Dedifferentiated amniotic fluid mesenchymal stem cell (primary cell): ENCODE measurements at regions not wholly inside any gene's neighbourhood (a gene's known extent, or its start where the extent isn't known, plus 50 kb on each side); places are given as distances from the start of the nearest gene placed in this dataset.

ENCODE experiments used
- DNase-seq: peaks from one replicate; pipeline ENCODE4 v3.0.0-alpha.2; 2016; ENCODE audit errors: extremely low spot score

- DNase-seq = no peak
These were observed 343.0 kb downstream of the FOXG1 start for GRCh38 chr14:29109589-29109988.

GRCh38 chr14:29111554-29111953, 345.0 kb downstream of the FOXG1 start:
- DNase-seq = no peak

GRCh38 chr14:29123017-29123416, 356.4 kb downstream of the FOXG1 start:
- no peak for DNase-seq

GRCh38 chr14:29126361-29126760, 359.8 kb downstream of the FOXG1 start:
- no peak for DNase-seq

GRCh38 chr14:29126865-29127264, 360.3 kb downstream of the FOXG1 start:
- DNase-seq = no peak

- DNase-seq = no peak
These were observed 373.4 kb downstream of the FOXG1 start for GRCh38 chr14:29140016-29140415.

- DNase-seq = peak; percentile 97
These were observed 378.0 kb downstream of the FOXG1 start for GRCh38 chr14:29144621-29145020.

DNA sequence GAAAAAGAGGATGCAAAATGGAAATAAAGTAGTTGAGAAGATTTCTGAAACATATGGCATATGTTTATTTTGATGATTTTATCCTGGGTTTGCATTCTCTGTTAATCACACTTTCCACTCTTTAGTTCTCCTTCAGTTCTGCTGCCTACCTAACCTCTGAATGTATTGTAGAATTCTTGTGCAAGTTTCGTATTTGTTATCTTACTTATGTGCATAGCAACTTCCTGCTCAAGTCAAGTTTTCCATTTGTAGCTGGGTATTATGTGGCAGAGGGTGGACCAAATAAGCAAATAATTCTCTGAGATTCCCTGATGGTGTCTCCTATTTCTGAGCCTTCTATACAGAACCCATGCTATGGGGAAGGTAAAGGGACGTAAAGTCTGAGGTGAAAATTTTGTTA, 381.6 kb downstream of the FOXG1 start:
- DNase-seq = no peak

DNA sequence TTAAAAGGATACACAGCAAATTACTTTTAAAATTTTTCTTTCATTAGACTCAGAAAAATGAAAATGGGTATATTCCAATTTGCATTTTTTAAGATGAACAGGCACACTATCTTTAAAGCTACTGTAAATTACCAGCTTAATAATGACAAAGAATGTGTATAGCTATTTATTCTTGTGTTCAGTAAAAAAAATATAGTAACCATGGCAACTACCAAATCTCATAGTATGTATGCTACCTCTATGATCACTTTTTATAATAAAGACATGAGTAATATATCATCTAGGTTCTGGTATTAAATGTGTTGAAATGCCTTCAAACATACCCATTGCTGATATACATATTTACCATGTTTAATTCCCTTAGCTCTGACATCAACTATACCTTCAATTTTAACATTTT, 383.2 kb downstream of the FOXG1 start:
- no peak for DNase-seq

DNA sequence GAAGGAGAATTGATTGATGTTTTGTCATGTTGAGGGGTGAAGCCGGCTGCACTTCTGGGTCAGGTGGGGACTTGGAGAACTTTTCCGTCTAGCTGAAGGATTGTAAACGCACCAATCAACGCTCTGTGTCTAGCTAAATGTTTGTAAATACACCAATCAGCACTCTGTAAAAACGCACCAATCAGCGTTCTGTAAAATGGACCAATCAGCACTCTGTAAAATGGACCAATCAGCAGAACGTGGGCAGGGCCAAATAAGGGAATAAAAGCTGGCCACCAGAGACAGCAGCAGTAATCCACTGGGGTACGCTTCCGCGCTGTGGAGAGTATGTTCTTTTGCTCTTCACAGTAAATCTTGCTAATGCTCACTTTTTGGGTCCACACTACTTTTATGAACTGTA, 384.1 kb downstream of the FOXG1 start:
- DNase-seq = no peak

- DNase-seq = no peak
These were observed 389.5 kb downstream of the FOXG1 start for GRCh38 chr14:29156096-29156495.

- no peak for DNase-seq
These were observed 395.0 kb downstream of the FOXG1 start for GRCh38 chr14:29161593-29161992.

- no peak for DNase-seq
These were observed 396.5 kb downstream of the FOXG1 start for GRCh38 chr14:29163109-29163508.

GRCh38 chr14:29165431-29165830, 398.8 kb downstream of the FOXG1 start:
- no peak for DNase-seq

DNA sequence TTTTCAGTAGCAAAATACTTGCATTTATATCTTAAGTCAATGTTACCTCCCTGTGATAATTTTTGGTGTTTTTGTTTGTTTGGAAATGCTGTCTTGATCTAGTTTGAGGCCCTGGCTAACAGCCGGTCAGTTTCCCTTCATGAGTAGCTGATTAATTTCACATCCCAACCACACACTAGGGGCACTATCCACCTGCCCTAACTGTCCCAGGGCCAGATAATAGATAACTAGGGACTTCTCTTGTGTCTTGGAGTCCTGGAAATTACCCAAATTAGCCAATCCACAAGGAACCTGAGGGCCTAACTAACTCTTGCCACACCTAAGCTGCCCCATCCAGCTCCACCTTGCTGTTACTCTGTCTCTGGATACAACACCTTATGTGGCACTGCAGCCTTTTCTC, 399.9 kb downstream of the FOXG1 start:
- DNase-seq = no peak

DNA sequence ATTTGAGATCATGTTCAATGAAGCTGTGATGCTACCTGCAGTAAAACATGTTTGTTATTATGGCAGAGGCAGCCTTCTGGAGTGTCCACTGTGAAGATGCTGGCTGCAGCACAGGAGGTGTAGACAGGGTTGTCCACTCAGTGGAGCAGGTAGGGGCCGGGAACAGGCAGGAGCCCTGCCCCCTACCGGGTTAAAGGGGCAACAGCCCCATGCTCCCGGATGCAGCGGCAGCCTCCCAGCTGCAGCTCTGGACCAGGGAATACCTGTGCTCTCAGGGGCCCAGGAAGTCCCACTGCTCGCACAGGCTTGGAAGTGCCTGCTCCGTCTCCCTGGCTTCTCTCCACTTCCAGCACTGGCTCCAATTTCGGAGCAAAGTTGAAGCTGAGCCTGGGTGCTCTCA, 401.6 kb downstream of the FOXG1 start:
- DNase-seq = no peak

DNA sequence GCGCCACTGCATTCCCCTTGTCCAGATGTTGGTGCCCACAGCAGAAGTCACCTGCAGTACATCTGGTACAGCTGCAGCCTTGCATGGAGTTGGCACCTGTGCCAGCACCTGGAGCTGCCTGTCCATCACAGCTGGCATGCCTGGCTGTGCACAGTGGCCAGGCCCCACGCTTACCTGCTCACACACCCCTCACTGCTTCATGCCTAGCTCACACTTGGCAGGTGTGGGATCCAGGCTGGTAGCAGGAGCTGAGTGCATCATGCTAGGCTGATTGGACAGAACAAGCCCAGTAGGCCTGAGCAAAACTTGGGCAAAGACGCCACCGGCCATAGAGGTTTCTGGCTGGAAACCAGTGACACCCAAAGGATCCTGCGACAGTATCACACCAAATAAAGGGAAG, 402.8 kb downstream of the FOXG1 start:
- no peak for DNase-seq

GRCh38 chr14:29175706-29176105, 409.1 kb downstream of the FOXG1 start:
- no peak for DNase-seq

DNA sequence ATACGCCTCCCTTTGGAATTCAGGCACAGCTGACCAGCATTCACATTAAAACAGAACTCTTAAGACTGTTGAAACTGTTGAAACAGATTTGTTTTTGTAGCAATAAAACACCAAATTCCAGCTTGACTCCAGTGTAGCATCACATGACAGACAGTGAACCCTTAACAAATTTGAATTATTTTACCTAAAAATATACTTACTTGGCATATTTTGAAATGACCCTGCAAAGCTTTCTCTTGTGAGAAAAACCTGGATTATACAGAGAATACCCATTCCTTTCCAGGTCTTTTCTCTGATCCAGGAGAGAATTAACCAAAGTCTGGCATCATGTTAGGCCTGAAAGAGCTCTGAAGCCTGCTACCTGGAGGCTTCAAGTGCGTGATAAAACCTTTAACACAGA, 410.3 kb downstream of the FOXG1 start:
- no peak for DNase-seq

GRCh38 chr14:29178971-29179370, 412.4 kb downstream of the FOXG1 start:
- DNase-seq = no peak

DNA sequence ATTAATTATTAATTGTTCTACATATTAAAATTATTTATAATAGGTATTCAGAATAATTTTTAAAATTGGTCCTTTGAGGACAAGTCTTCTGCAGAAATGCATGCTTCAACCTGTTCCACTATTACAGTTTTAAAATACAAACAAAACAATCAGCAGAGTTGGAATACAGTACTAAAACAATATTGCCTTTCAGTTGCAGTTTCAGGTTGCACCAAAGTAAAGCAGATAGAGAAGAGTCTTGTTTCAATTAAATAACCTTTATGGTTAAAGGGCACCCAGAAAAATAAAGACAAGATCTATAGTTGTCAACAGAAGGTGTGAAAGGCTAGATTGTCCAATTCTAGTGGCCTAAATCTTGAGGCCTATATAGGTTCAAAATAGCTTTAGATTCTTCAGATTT, 424.5 kb downstream of the FOXG1 start:
- no peak for DNase-seq

DNA sequence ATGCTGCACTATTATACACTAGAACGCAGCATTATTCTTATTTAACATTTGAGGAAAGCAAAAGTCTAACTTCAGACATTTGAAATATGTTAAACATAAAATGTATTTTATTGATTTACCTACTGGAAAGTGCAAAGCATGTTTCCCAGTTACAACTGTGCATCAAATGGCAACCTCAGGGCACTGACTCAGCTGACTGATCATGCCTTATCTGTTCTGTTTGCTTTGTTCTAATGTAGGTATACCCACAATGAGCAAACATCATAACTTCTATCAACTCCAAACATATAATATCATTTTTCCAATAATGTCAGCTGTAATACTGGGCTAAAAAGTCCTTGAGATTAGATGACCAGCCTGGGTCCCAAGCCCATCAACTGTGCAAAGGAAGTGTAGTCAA, 431.0 kb downstream of the FOXG1 start:
- DNase-seq = no peak

DNA sequence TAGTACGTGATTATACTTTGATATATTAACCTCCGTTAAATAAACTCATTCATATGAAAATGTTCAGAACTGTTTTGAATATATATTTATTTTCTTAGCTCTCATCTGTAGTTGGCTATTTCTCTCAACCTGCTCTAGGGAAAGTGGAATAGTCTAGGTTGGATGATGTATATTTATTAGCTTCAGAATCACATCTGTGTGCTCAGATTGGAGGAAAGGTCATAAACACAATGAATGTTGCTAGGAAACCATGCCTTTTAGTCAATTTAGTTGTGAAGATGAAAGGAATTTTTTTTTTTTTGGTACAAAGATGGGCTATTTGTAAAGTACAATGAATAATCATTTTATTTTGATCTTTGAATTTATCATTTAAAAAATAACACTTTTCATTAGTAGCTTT, 439.1 kb downstream of the FOXG1 start:
- no peak for DNase-seq

GRCh38 chr14:29215853-29216252, 449.3 kb downstream of the FOXG1 start:
- DNase-seq = no peak
